ENCODE measurements at regions not wholly inside any gene's neighbourhood (a gene's known extent, or its start where the extent isn't known, plus 50 kb on each side); places are given as distances from the start of the nearest gene placed in this dataset. TPM values are rescaled to one million over a fixed set of nuclear protein-coding genes. Genes with fewer than 3 reads are reported as not detected.

Small RNAs in the stretch of these regions (small RNA-seq; reads per million reads assigned to genes)
- gene MRPS36P2: not detected

Data from HT1080 (cell line).